Stimulated activated CD8-positive, alpha-beta memory T cell treated with anti-CD3 and anti-CD28 coated beads, Interleukin-4, amount 100 ng/mL, for 4 hours (primary cell): ENCODE measurements at regions not wholly inside any gene's neighbourhood (a gene's known extent, or its start where the extent isn't known, plus 50 kb on each side); places are given as distances from the start of the nearest gene placed in this dataset.
"Not testable (repeated sequence)": the region's sequence is repeated elsewhere in the genome, so short reads cannot be mapped to it uniquely, and the experiment has no call there.

Source experiments
- DNase-seq, 2 donors: peaks; one replicate each; pipeline ENCODE4 v3.0.0-alpha.2; 2020; ENCODE audit warnings: low read depth in 2 of 2, low spot score in 1 of 2

DNA sequence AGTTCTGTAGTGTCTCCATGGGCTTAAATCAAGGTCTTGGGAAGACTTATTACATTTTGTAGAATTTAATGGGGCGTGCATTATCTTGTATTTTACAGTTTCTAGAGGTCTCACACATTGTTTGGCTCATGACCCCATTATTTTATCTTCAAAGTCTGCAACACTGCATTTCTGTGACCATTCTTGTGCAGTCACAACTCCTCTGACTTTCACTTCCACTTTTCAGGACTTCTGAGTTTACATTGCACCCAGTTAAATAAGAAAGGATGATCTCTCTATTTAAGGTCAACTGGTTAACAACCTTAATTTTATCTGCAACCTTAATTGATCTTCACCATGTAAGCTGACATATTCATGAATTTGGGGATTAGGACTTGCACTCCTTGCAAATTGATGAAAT is 1186.6 kb downstream of the MRPL39 start:
- no peak for DNase-seq

DNA sequence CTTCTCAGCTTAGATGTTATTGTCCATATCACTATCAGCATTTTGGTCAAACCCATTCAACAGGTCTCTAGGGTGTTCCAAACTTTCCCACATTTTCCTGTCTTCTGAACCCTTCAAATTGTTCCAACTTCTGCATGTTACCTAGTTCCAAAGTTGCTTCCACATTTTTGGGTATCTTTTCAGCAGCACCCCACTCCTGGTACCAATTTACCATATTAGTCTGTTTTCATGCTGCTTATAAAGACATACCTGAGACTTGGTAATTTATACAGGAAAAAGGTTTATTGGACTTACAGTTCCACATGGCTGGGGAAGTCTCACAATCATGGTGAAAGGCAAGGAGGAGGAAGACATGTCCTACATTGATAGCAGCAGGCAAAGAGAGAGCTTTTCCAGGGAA is 1187.6 kb downstream of the MRPL39 start:
- DNase-seq: not testable (repeated sequence)

DNA sequence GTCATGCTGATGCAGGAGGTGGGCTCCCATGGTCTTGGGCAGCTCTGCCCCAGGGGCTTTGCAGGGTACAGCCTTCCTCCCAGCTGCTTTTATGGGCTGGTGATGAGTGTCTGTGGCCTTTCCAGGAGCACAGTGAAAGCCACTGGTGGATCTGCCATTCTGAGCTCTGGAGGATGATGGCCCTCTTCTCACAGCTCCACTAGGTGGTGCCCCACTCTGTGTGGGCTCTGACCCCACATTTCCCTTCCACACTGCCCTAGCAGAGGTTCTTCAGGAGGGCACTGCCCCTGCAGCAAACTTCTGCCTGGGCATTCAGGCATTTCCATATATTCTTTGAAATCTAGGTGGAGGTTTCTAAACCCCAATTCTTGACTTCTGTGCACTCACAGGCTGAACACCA is 1188.6 kb downstream of the MRPL39 start:
- DNase-seq: no peak

DNA sequence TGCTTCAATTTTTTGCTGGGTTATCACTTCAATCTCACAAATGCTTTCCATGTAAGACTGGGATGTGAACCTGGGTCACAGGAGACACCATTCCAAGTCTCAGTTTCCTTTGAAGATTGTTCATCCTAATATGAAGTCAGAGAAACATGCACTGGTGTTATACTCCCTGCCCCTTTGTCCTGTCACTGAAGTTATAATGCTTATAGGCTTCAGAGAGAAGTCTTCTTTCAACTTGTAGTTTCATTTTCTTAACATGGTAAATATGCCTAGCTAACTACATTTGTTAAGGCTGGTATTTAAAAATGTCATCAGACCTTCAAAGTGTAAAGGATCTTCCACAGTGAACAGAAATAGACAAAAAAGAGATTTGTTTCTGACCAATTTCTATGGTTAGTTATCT is 1195.9 kb downstream of the MRPL39 start:
- no peak for DNase-seq

DNA sequence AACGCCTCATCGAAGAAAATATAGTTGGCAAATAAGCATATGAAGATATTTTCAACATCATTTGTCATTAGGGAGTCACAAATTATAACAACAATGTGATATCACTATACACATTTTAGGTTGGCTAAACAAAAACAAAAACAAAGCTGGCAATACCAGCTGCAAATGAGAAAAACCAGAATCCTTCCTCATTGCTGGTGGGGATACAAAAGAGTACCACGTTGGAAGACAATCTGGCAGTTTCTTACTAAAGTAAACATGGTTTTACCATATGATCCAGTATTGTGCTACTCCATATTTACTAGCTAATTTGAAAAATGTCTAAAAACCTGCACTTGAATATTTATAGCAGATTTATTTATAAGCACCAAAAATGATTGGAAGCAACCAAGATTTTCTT is 1204.1 kb downstream of the MRPL39 start:
- DNase-seq: no peak

DNA sequence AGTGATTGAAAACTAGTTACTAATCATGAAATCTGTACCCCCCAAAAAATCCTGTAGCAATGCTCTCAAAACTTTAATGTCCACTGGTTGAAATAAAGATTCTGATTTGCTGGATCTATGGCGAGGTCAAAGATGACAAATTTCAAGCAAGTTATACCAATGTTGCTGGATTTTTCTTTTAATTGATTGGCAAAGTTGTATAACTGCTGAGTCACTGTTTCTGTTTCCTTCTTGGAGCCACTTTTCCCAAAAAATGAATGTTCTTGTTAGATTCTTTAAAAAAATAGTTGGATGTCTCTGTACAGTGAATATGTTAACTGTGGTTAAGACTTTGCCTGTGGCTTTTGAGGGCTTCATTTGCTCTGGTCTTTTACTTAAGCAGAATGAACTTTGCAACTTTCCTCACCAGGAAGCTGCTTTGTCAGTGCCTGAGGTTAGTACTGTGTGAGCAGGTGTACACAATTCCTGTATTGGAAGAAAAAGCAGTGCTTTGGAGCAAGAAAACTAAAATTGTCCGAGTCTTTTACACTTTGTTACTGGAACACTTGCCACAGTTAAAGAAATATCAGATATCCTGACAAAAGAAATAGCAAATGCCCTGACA is 1211.9 kb downstream of the MRPL39 start:
- no peak for DNase-seq

DNA sequence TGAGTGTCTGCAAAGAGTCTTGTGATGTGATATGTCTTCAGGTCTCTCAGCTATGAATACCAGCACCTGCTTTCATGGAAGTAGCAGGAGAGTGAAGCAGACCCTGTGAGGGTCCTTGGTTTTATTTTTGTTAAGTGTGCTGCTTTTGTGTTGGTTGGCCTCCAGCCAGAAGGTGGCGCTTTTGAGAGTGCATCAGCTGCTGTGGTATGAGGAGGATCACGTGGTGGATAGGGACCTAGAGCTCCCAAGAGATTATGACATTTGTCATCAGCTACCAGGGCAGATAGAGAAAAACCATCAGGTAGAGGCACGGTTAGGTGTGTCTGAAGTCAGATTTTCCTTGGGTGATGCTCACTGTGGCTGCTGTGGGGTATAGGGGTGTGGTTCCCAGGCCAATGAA is 1232.1 kb downstream of the MRPL39 start:
- DNase-seq: no peak

DNA sequence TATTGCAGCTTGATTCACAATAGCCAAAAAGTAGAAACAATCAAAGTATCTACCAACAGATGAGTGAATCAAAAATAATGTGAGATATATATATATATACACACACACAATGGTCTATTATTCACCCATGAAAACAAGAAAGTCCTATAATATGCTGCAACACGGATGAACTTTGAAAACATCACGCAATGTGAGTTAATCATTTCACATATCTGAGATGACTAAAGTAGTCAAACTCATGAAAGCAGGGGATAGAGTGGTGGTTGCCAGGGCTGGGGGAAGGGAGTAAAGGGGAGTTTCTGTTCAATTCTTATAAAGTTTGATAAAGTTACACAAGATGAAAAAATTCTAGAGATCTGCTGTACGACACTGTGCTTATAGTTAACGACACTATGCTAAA is 1234.8 kb downstream of the MRPL39 start:
- no peak for DNase-seq

DNA sequence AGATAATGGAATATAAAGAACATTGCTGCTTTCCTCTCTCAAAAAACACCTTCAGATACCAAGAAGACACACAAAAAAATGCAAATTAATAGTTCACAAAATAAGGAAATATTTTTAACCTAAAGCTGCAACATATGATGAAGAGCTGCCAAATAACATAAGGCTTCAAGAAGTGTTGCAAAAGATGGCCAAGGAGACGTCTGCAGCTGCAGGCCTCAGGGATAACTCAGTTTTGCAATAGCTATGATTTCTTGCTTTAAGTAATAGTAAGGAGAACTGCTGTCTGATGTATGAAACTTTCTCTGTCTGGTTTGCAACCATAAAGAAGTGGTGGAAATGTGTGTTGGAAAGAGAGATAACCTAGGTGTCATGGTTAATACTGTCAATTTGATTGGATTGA is 1237.5 kb downstream of the MRPL39 start:
- DNase-seq: no peak

DNA sequence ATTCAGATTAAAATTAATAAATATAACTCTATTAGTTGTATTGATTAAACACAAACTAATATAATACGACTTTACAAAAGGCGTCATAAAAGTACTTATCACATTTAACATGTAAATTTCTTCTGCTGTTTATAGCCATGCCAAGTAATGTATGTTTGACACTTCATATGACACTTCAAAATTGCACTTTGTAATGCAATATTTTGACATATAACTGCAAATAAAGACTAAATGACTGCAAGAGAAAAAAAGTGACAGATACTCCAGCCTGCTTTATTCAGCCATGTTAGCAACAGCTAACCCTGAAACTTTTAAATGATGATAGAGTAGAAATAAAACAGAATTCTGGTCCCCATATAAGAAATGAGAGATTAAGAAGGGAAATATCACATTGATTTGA is 1238.0 kb downstream of the MRPL39 start:
- no peak for DNase-seq

DNA sequence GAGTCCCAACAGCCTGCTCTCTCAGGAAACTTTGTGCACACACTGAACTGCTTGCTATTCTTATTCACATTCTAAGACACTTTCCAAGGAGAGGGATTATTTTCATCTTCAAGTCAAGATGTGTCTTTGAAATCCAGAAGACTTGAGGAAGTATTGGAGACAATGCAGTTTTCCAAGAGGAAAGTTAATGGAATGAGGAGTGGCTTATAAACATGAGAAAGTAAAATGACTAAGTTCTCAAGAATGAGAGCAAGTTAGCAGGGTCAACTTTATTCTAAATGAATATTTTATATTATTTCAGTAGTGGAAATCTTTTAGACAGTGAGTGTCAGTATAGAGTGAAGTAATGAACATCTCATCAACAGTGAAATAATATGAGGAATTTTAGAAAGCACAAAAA is 1239.3 kb downstream of the MRPL39 start:
- DNase-seq: no peak

DNA sequence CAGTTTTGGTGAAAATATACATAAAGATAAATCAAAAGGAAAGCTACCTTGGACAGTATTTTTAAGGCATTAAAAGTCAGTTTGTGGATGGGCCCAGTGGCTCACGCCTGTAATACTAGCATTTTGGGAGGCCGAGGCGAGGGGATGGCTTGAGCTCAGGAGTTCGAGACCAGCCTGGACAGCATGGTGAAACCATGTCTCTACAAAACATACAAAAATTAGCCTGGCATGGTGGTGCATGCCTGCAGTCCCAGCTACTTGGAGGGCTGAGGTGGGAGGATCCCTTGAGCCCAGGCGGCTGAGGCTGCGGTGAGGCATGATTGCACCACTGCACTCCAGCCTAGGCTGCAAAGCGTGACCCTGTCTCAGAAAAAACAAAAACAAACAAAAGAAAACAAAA is 1253.8 kb downstream of the MRPL39 start:
- no peak for DNase-seq

DNA sequence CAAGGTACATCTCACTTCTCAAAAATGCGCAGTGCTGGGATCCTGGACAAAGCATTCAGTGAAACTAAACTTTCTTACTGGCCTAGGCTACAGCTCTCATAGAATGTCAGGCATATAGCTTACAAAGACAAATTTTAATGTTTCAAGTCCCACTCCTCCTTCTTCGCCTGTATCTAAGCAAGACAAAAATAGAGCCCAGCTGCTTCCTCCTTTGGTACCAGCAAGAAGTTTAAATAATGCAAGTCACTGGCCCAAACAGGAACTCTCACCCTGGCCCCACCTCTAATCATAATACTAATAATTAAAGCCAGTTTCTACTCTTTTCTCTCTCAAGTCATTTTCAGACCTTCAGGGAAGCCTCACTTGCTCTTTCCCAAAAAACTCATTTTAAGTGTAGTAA is 1267.9 kb downstream of the MRPL39 start:
- DNase-seq: no peak

DNA sequence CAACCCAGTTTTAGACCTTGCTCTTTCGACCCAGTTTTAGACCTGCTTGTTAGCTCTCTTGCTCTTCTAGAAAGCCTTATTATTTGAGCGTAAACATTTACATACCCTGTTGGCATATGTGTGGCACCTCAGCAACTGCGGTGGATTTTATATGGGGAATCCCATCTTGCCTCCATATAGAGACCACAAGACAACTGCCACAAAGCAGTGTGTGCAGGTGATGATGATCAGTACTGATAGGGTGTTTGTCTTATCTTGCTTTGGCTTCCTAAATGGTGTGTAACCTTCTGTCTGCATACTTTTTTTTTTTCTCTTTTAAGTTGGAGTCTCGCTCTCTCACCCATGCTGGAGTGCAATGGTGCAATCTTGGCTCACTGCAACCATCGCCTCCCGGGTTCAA is 1270.8 kb downstream of the MRPL39 start:
- no peak for DNase-seq

DNA sequence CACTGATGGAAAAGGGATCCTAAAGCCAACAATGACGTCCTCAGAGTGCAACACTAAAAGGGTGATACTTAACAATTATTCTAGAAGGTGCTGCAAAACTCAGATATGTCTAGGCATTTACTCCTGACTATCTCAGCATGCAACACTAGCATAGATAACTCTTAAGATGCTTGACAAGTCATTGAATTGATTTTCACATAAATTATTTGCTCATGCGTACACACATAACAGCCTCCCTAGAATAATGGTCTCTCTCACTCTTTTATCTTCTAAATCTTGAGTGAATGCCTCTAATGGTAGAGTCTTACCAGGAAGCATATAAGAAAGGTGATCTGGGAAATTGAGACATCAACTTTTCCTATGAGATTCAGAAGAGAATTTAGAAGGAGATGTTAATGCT is 1283.7 kb downstream of the MRPL39 start:
- no peak for DNase-seq

DNA sequence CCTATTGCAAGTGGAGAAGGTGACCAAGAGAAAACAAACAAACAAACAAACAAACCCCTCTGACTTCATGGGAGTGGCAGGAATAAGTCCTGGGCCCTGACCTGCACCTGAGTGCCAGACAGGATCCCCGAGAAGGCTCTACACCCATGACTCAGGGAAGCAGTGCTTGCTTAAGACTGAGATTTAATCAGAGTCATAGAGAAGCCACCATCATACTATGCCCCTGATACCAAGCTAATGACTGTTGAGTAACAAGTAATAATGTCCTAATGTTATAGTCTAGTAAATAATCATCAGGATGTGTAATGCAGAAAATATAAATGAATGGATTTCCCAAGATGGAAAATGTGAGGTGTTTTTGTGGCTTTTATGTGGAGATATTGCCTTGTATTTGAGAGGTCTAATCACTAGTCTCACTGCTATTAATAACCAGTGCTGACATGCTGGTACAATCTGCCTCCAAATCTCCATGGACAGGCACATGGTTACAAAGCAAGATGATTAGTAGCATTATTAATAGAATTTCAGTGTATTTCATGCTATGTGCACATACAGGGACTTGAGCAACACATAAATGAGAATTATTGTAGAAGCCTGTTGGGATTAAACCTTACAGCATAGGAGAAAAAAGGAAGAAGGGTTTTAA is 1290.9 kb downstream of the MRPL39 start:
- DNase-seq: no peak

DNA sequence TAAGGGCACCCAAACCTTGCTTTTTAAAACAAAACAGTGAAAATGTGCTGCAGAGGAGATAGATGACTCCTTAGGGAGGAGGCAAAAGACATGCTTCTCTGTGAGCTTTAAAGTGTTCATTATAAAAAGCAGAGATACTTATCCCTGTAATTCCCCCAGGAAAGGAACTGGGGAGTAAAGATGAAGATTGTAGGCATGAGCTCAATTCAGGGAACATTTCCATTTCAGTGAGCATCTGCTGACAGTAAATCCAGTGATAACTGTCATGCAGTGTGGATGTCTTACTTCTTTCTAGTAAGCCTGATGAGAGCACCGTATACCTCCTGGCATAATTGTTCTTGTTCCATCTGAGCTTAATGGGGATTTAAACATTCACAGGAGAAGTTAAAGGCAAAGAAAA is 1296.5 kb downstream of the MRPL39 start:
- no peak for DNase-seq

DNA sequence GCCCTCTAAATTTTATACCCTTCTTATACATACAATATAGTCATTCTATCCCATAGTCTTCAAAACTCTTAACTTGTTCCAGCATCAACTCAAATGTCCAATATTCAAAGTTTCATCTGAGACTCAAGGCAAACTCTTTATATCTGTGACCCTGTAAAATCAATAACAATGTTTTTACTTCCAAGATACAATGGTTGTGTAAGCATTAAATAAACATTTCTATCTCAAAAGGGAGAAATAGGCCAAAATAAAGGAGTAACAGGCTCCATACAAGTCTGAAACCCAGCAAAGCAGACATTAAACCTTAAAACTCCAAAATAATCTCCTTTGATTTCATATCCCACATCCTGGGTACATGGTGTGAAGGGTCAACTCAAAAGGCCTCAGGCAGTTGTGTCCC is 1299.1 kb downstream of the MRPL39 start:
- no peak for DNase-seq

DNA sequence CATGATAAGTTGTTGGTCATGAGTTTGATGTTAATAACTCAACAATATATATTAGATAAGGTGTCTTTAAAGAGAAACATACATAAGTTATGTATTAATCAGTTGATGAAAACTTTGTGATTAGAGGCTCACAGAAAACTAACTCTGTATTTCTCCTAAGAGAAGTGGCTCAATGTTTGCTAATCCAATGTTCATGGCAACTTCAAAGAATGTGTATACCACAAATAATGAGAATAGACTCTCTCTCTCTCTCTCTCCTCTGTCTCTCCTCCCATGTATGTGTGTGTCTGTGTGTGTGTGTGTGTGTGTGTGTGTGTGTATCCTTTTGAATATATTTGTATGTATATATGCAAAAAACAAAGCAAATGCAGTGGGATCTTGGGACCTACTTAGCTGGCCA is 1304.9 kb downstream of the MRPL39 start:
- DNase-seq: no peak

DNA sequence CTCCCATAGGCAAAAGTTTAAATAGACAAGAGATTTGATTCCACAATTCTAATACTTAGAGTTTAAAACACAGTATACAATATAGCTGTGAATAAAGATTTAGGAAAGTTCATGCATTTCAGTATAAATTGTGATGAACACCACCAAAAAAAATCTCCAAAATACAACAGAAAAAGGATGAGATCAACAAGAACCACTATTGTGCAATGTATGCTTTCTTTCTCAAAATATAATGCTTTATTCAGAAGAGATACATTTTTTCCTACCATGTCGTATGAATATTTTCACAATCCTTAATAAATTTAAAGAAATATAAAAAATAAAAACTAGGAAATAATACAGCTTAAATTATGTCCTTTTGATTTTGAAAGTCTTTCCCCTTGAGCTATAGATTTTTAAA is 1309.2 kb downstream of the MRPL39 start:
- no peak for DNase-seq

DNA sequence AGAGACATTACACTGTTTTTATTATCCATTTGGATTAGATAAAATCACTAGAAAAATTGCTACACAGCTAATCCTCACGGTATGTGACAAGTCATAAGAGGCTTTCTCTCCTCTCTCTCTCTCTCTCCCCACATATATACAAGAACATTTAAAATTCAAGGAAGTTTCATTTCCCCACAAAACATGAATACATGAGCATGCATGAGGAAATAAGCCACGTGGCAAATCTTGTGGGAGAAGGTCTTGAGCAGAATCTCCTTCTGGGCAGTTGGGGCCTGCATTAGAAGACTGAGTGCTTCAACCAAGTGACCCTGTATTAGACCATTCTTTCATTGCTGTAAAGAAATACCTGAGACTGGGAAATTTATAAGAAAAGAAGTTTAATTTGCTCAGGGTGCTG is 1313.1 kb downstream of the MRPL39 start:
- no peak for DNase-seq

DNA sequence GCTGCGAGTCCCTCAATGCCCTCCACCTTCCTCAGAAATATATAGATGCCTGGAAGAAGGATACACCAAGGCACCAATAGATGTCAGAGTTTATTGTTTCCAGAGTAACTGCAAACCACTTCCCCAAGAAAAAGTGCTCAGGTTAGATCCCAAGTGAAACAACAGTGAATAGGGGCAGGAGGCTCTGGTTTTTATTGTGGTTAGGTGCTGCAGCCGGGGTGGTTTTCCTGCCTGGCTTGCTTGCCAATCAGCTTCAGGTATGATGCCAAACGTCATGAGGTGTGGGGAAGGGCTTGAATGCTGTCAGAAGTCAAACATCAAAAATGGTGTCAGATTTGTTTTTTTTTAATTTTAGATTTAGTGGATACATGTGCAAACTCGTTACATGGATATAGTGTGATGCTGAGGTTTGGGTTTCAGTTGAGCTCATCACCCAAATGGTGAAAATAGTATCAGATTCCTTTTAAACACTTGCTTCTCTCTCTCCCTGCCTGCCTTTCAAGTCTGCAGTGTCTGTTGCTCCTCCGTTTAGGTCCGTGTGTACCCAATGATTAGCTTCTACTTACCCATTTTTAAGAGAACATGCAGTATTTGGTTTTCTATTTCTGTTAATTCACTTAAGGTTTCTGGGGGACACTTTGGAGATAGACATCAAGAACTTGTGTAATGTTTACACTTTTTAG is 1317.0 kb downstream of the MRPL39 start:
- no peak for DNase-seq

DNA sequence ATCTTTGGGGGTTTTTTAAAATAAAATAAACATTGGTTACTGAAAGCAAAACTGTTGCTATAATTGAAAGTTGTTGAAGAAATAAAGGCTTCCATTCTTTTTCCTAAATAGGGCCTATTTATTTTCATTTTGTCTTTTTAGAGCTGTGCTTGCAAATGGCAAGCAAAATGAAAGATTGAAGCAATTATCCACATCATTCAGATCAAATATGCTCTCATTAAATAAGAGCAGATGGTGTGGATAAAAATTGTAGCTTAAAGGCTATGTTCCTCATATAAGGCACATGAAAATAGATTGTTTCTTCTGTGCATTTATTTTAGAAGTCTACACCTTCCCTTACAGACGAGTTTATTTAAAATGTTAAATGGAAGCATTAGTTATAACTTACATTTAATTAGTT is 1317.7 kb downstream of the MRPL39 start:
- no peak for DNase-seq
